Glomerular visceral epithelial cell (primary cell): ENCODE measurements at regions not wholly inside any gene's neighbourhood (a gene's known extent, or its start where the extent isn't known, plus 50 kb on each side); places are given as distances from the start of the nearest gene placed in this dataset.
A peak's percentile ranks its signal among the peaks of the same experiment; 100 is the strongest.

Source experiments
- DNase-seq: peaks from one replicate; pipeline ENCODE4 v3.0.0-alpha.2; 2016; ENCODE audit errors: extremely low spot score

GRCh38 chr6:113140721-113141120, 716.4 kb upstream of the MARCKS start:
- DNase-seq, result no peak

GRCh38 chr6:113141901-113142300, 715.2 kb upstream of the MARCKS start:
- no peak for DNase-seq

GRCh38 chr6:113142671-113143174, 714.4 kb upstream of the MARCKS start:
- DNase-seq, result no peak

GRCh38 chr6:113143206-113143605, 713.9 kb upstream of the MARCKS start:
- no peak for DNase-seq

GRCh38 chr6:113144117-113144516, 713.0 kb upstream of the MARCKS start:
- no peak for DNase-seq

GRCh38 chr6:113146878-113147277, 710.3 kb upstream of the MARCKS start:
- no peak for DNase-seq

GRCh38 chr6:113147544-113147943, 709.6 kb upstream of the MARCKS start:
- no peak for DNase-seq

- DNase-seq, result no peak
These were observed 708.6 kb upstream of the MARCKS start for GRCh38 chr6:113148566-113148965.

GRCh38 chr6:113149511-113149910, 707.6 kb upstream of the MARCKS start:
- DNase-seq, result no peak

- DNase-seq, result no peak
These were observed 696.7 kb upstream of the MARCKS start for GRCh38 chr6:113160306-113161017.

- DNase-seq, result no peak
These were observed 696.2 kb upstream of the MARCKS start for GRCh38 chr6:113161018-113161315.

- DNase-seq, result no peak
These were observed 694.4 kb upstream of the MARCKS start for GRCh38 chr6:113162739-113163138.

GRCh38 chr6:113168057-113168456, 689.1 kb upstream of the MARCKS start:
- DNase-seq, result no peak

GRCh38 chr6:113169484-113169883, 687.7 kb upstream of the MARCKS start:
- DNase-seq, result no peak

- no peak for DNase-seq
These were observed 686.7 kb upstream of the MARCKS start for GRCh38 chr6:113170454-113170853.

GRCh38 chr6:113171882-113172281, 685.3 kb upstream of the MARCKS start:
- no peak for DNase-seq

- no peak for DNase-seq
These were observed 684.6 kb upstream of the MARCKS start for GRCh38 chr6:113172531-113172966.

GRCh38 chr6:113178349-113178748, 678.8 kb upstream of the MARCKS start:
- DNase-seq, result no peak

- no peak for DNase-seq
These were observed 676.0 kb upstream of the MARCKS start for GRCh38 chr6:113181164-113181563.

GRCh38 chr6:113182370-113183141, 674.6 kb upstream of the MARCKS start:
- peak; percentile 60 for DNase-seq

- DNase-seq, result peak; percentile 79
These were observed 672.9 kb upstream of the MARCKS start for GRCh38 chr6:113184291-113184690.

GRCh38 chr6:113184736-113185135, 672.4 kb upstream of the MARCKS start:
- DNase-seq, result no peak

- peak; percentile 50 for DNase-seq
These were observed 671.8 kb upstream of the MARCKS start for GRCh38 chr6:113185299-113185698.
